ENCODE measurements at regions not wholly inside any gene's neighbourhood (a gene's known extent, or its start where the extent isn't known, plus 50 kb on each side); places are given as distances from the start of the nearest gene placed in this dataset.
"Not testable (repeated sequence)": the region's sequence is repeated elsewhere in the genome, so short reads cannot be mapped to it uniquely, and the experiment has no call there.

DNA sequence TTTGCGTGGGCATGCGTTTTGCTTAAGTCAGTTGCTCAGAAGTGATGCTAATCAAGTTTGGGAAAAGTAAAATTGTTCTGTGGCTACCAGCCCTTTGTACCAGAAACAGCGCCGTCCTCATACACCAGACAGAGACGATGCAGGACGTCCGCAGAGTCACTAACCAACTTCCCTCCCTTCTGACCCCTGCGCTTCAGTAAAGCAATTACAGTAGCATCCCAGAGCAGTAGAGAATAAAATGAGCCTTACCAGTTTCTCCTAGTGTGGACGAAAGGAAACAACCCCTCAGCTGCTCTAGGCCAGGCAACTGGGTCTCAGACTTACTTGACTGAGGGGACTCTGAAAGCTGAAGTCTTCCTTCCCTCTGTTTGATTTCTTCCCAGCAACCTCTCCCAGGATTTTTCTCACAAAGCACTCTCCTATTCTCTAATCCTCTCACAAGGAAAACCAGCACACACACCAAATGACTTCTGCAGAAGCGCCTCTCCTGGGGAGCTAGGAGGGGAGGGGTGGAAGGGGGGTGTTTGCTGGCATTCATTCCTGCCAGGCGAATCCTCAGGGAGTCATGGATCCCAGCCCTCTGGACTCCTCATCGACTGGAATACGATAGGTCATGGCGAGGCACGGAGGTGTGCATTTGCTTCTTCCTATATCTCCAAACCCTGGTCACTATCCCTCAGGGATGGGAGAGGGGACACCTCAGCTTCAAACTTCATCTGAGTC, 56.0 kb upstream of the MID1 start:
- no peak for DNase-seq

- no peak for DNase-seq
Measured at GRCh38 chrX:10677490-10677889, 57.1 kb upstream of the MID1 start.

DNA sequence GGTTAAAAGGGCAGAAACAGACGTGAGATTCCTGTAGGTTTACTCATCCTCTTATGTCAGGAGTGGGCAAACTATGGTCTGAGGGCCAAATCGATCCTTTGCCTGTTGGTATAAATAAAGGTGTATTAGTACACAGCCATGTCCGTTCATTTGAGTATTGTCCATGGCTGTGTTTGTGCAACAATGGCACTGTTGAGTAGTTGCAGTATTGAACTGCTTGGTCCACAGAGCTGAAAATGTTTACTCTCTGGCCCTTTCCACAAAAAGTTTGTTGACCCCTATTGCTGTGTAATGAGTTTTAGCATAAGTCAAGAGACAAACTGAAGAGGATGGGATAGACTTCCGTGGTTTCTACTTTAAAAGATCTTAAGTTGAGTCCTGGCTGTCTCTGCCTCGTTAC, 59.0 kb upstream of the MID1 start:
- no peak for DNase-seq

- DNase-seq: no peak
Measured at GRCh38 chrX:10681167-10681566, 60.8 kb upstream of the MID1 start.

DNA sequence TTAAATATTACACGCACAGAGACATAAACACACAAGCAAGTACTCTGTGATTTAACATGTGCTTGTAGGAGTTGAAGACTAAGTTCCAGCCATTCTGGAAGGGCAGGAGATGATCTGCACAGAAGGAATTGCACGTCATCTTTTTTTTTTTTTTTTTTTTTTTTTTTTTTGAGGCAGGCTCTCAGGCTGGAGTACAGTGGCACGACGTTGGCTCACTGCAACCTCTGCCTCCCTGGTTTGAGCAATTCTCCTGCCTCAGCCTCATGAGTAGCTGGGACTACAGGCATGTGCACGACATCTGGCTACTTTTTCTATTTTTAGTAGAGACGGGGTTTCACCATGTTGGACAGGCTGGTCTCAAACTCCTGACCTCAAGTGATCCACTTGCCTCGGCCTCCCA, 63.2 kb upstream of the MID1 start:
- DNase-seq: not testable (repeated sequence)

- no peak for DNase-seq
Measured at GRCh38 chrX:10685923-10686595, 65.7 kb upstream of the MID1 start.

- not testable (repeated sequence) for DNase-seq
Measured at GRCh38 chrX:10691751-10692150, 71.4 kb upstream of the MID1 start.

DNA sequence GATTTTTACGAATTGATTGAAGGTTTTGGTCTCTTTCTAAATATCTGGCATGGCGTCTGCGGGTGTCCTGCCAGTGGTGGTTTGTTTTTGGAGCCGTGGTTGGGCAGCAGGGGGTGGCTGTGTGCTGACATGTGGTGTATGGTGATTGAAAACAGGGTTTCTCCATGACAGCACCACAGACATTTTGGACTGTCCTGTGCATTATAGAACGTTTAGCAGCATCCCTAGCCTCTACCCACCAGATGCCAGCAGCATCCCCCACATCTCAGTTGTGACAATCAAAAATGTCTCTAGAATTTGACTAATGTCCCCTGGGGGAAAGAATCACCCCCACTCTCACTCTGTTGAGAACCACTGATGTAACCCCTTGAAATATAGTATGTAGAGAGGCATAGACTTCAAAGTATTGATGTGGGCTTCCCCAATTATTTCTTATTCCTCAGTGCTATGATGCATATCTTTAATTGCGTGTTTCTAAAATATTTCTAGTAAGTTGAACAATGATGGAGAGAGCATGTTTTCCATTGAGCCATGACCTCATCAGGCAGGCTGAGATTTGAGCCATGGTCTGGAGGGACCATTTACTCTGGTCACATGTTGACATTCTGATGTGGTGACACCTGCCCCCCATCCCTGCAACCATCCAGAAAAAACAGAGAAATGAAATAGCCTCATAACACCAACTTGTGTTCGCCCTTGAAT, 77.4 kb upstream of the MID1 start:
- no peak for DNase-seq

DNA sequence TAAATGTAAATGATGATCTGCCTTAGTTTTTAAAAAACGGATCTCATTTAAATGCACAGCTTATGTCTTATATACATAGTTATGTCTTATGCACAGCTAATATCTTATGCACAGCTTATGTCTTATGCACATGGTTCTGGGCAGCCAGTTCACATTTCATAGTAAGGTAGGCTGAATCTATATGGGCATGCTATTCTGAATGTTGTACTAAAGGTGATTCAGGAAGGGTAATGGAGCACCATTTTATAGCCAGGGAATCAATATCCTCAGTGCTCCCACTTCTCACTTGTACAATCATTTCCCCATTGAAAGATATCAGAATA, 77.9 kb upstream of the MID1 start:
- DNase-seq: no peak

DNA sequence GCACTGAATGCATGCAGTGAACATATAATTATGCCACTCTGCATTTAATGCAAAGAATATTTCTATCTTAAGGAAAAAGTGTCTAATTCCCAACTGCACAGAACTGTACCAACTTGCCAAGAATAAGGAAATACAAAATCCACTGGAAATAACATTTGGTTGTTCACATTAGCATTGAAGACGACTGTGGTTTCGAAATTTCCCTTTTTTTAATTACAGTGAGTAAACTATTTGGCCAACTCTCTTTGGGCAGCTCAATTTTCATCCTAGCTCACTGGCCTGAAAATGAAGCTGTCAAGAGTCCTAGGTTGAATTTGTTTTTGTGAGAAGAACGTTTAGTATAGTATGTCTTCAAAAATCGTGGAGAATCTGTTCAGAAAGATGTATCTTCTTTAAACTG, 81.6 kb upstream of the MID1 start:
- no peak for DNase-seq

GRCh38 chrX:10706342-10706741, 86.0 kb upstream of the MID1 start:
- not testable (repeated sequence) for DNase-seq

DNA sequence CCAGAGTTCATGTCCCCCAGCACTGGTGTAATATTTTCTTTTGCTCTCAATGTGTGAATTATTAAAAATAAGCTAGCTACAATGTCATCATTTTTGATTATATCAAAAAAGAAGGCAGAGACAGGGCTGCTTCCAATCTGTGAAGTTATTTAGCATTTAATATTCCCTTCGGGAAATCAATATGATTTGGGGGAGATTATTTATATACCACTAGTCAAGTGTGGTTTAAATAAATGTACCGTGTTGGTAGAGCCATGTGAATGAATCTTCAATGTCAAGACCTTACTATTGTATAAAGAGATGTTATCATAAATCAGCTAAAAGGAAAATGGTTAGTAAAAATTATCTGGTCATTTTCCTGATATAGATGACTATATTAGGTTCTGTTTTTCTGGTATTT, 87.4 kb upstream of the MID1 start:
- no peak for DNase-seq

DNA sequence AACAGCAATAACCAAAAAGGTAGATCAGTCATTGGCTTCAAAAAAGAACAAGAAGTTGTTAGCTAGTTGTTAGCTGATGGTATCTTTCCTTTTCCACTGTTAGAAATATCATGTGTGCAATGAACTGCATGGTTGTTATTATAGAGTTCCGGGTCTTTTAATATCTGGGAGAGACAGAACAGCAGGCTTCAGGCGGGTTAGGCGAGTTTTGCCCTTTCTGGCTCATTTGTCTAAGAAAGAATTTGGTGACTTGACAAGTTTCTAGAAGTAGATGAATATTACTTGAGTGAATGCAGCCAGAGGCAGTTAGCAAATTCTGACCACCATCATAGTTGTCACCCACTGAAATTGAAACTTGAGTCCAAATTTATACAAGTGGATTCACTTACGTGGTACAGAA, 88.9 kb upstream of the MID1 start:
- DNase-seq: no peak

- no peak for DNase-seq
Measured at GRCh38 chrX:10714531-10714930, 94.1 kb upstream of the MID1 start.

GRCh38 chrX:10722851-10723250, 102.5 kb upstream of the MID1 start:
- no peak for DNase-seq

- peak; percentile 29 for DNase-seq
Measured at GRCh38 chrX:10725071-10725470, 104.7 kb upstream of the MID1 start.

GRCh38 chrX:10726647-10727046, 106.3 kb upstream of the MID1 start:
- DNase-seq: no peak

- no peak for DNase-seq
Measured at GRCh38 chrX:10728806-10729389, 108.5 kb upstream of the MID1 start.

DNA sequence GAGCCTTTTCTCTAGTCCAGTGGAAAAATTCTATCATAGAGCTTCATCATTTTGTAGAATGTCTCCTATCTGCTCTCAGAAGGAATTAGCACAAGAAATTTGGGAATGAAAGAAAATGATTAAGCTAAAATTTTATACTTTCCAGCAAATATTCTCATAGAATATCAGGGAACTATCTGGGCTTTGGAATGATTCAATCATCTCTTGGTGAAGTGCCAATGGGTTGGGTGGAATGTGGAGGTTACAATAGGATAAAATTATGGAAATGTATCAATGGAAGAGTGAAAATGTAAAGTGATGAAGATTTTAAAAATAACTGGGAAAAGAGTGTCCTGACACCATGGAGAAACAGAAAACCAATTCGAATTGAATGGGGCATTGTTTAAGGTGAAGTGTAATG, 119.0 kb upstream of the MID1 start:
- no peak for DNase-seq

DNA sequence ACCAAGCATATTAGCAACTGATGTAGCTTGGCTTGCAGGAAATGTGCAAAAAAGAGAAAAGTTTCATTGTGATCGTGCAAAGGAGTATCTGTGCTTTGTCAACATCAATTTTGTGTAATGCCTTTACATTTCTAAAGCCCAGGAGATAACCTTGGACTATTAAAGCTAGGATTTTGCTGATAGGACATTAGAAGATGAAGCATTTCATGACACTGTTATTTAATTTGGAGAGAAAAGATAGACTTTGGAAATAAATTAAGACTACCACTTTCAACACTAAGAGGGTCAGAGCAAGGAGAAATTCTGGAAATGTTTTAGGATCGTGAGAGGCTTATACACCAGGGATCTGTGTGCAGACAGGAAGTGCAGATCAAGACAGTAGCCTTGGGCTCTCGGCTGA, 120.6 kb upstream of the MID1 start:
- no peak for DNase-seq

DNA sequence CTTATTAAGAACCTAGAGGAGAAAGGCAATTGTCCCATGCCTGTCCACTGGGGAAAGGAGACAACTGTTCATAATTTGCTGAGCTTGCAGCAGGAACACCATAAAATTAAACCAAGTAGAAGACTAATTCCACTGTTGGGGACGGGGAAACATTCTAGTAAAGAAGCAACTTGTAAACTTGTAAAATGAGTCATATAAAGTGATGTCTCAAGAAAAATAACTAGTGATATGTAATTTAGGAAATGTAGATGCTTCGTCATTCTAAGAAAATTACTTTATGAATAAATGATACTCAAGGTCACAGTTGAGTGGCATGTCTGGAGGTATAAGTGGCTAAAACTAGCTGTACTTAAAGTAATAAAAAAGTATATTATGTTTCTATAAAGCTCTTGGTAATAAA, 121.2 kb upstream of the MID1 start:
- no peak for DNase-seq

GRCh38 chrX:10743476-10743875, 123.1 kb upstream of the MID1 start:
- no peak for DNase-seq

DNA sequence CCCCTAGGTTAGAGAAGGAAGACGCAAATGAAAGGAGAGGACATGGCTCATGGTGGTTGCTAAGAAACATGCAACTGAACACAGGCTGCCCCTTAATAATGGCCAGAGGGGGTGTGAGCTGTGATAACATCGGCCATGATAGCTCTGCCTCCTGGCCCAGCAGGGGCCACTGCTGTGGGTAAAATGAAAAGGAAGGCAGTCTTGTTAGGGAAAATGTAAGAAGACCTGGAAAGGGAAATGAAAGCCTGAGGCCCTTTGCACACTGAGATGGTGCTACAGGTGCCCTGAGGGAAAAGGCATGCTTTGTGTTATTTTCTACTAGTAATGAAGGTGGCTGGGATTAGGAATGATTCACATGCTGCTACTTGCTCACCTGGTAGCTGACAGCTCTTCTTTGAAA, 123.6 kb upstream of the MID1 start:
- DNase-seq: no peak

- DNase-seq: no peak
Measured at GRCh38 chrX:10747975-10748374, 127.6 kb upstream of the MID1 start.
